K562 (cell line): ENCODE measurements at regions not wholly inside any gene's neighbourhood (a gene's known extent, or its start where the extent isn't known, plus 50 kb on each side); places are given as distances from the start of the nearest gene placed in this dataset.

Experiments used
- BHLHE40 ChIP-seq: IDR thresholded peaks from 2 replicates; pipeline ENCODE4 v1.6.1; 2011; ENCODE audit warnings: low read length, improper control_type of control experiment
- FOXM1 ChIP-seq, 2 experiments: fragments of 450-650 bp in 1 of 2; sonication (generic) in 1 of 2; formaldehyde crosslinking in 1 of 2; IDR thresholded peaks; 2 replicates each; pipeline versions ENCODE4 v1.6.1 to v1.9.0; 2017 to 2022; ENCODE audit warnings: low read depth in 2 of 2, mild to moderate bottlenecking in 2 of 2, missing genetic modification reagents in 1 of 2, moderate library complexity in 1 of 2
- RFX1 ChIP-seq: fragments of 450-650 bp; IDR thresholded peaks from 2 replicates; pipeline ENCODE4 v1.6.1; 2016; ENCODE audit warnings: mild to moderate bottlenecking, moderate library complexity
- SP1 ChIP-seq: sonication (generic); formaldehyde crosslinking; IDR thresholded peaks from 2 replicates; pipeline ENCODE4 v1.8.1; 2022; ENCODE audit warnings: mild to moderate bottlenecking, missing genetic modification reagents
- ZBTB1 ChIP-seq: sonication (generic); formaldehyde crosslinking; IDR thresholded peaks from 2 replicates; pipeline ENCODE4 v1.8.1; 2023; ENCODE audit warnings: missing genetic modification reagents, low read depth, mild to moderate bottlenecking, borderline replicate concordance
- ZNF780A ChIP-seq: fragments of 250-450 bp; sonication (Bioruptor Pico); IDR thresholded peaks from 2 replicates; pipeline ENCODE4 v1.5.0; 2021; ENCODE audit warnings: mild to moderate bottlenecking
- TF ChIP-seq, protein P1 (sequence below), 2 experiments: fragments of 450-650 bp in 1 of 2; sonication (generic) in 1 of 2; formaldehyde crosslinking in 1 of 2; IDR thresholded peaks in 1 of 2; conservative IDR thresholded peaks in 1 of 2; 2 replicates each; pipeline versions ENCODE4 v1.6.1 to v1.8.1; 2016 to 2023; ENCODE audit warnings: mild to moderate bottlenecking in 2 of 2, moderate library complexity in 2 of 2, inconsistent platforms in 1 of 2, missing genetic modification reagents in 1 of 2
- TF ChIP-seq, protein P2 (sequence below): fragments of 250-450 bp; sonication (Bioruptor Pico); IDR thresholded peaks from 2 replicates; pipeline ENCODE4 v1.8.0; 2022; ENCODE audit warnings: inconsistent platforms, mild to moderate bottlenecking, moderate library complexity, borderline replicate concordance
- TF ChIP-seq, protein P3 (sequence below): fragments of 450-650 bp; formaldehyde crosslinking; IDR thresholded peaks from 2 replicates; pipeline ENCODE4 v1.4.0; 2022; ENCODE audit warnings: missing genetic modification characterization

DNA sequence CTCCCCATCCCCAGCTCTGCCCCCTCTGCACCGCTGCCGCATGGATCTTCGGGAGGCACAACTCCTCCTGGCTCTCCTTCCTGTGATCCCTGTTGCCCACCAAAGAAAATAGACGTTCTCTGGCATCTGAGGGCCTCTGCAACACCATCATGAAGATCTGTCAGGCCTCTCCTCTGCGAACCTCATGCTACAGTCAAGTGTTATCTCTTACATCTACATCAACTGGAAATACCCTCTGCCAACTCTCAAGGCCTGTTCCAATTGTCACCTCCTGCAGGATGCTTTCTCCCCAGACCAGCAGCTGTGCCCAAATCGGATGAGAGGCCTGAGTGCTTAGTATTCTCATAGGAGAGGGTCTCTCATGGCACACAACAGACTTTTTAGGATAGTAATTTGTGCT is 478.4 kb downstream of the BCL11A start:
- TF ChIP-seq RFX1 (no peak), BHLHE40 (no peak), SP1 (CRISPR knock-in tag) (no peak), FOXM1 (IDR thresholded peaks at IDR 0.05; ENCODE audit: low read depth) (no peak), FOXM1 (CRISPR knock-in tag; IDR thresholded peaks at IDR 0.05; ENCODE audit: low read depth) (no peak), ZBTB1 (CRISPR knock-in tag) (no peak), ZNF780A (CRISPR knock-in tag) (no peak)
- TF ChIP-seq, protein P1, sequence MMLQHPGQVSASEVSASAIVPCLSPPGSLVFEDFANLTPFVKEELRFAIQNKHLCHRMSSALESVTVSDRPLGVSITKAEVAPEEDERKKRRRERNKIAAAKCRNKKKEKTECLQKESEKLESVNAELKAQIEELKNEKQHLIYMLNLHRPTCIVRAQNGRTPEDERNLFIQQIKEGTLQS (IDR thresholded peaks at IDR 0.05) = no peak
- TF ChIP-seq, protein P1 (CRISPR knock-in tag; conservative IDR thresholded peaks at IDR 0.05) = no peak
- TF ChIP-seq, protein P2, sequence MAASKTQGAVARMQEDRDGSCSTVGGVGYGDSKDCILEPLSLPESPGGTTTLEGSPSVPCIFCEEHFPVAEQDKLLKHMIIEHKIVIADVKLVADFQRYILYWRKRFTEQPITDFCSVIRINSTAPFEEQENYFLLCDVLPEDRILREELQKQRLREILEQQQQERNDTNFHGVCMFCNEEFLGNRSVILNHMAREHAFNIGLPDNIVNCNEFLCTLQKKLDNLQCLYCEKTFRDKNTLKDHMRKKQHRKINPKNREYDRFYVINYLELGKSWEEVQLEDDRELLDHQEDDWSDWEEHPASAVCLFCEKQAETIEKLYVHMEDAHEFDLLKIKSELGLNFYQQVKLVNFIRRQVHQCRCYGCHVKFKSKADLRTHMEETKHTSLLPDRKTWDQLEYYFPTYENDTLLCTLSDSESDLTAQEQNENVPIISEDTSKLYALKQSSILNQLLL (CRISPR knock-in tag) = no peak
- TF ChIP-seq, protein P3, sequence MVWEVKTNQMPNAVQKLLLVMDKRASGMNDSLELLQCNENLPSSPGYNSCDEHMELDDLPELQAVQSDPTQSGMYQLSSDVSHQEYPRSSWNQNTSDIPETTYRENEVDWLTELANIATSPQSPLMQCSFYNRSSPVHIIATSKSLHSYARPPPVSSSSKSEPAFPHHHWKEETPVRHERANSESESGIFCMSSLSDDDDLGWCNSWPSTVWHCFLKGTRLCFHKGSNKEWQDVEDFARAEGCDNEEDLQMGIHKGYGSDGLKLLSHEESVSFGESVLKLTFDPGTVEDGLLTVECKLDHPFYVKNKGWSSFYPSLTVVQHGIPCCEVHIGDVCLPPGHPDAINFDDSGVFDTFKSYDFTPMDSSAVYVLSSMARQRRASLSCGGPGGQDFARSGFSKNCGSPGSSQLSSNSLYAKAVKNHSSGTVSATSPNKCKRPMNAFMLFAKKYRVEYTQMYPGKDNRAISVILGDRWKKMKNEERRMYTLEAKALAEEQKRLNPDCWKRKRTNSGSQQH = no peak
